ENCODE measurements at regions not wholly inside any gene's neighbourhood (a gene's known extent, or its start where the extent isn't known, plus 50 kb on each side); places are given as distances from the start of the nearest gene placed in this dataset.

DNA sequence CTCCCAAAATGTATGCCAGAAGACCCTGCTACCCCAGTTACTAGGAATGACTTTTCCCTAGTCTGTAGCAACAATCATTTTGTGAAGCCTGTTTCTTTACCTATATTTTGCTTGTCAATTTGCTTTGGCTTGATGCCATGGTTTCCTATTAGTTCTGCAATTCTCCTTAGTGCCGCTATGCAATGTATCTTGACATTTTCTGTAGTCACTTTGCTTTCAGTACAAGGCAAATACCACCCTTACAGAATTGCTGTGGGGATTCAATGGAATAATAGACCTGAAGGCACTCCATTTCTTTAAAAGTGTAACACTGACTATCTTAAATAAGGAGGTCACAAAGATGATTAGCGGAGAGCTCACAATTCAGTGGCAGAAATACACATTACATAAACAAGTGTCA is 291.1 kb downstream of the NR2F1-AS1 start:
- intact Hi-C loops (cut with micrococcal nuclease; ENCODE audit: unreplicated experiment) = no loop called here
- H3K4me1 ChIP-seq (ENCODE audit: control insufficient read depth, insufficient read depth, low read length) = no peaks in the 10 kb centered on the region
- BruUV-seq (replicated peaks) = no TSS peak
- TF ChIP-seq NR2C1 (IDR thresholded peaks at IDR 0.05) (no peak), RB1 (IDR thresholded peaks at IDR 0.05; ENCODE audit: borderline replicate concordance) (no peak), BMI1 (IDR thresholded peaks at IDR 0.05; ENCODE audit: borderline replicate concordance) (no peak), USF2 (IDR thresholded peaks at IDR 0.05; ENCODE audit: borderline replicate concordance, low read depth, low read length) (no peak), KLF5 (IDR thresholded peaks at IDR 0.05; ENCODE audit: partially characterized antibody) (no peak), PAX8 (IDR thresholded peaks at IDR 0.05) (no peak), NFIC (IDR thresholded peaks at IDR 0.05; ENCODE audit: low read depth, low read length) (no peak), CHD4 (IDR thresholded peaks at IDR 0.05) (no peak), EED (IDR thresholded peaks at IDR 0.05; ENCODE audit: low read depth) (no peak), EP300 (IDR thresholded peaks at IDR 0.05; ENCODE audit: borderline replicate concordance in 1 of 2, control insufficient read depth in 1 of 2, low read depth in 2 of 2, low read length in 2 of 2) (no peak), SMAD5 (IDR thresholded peaks at IDR 0.05; ENCODE audit: low read depth) (no peak), JUND (IDR thresholded peaks at IDR 0.05; ENCODE audit: low read depth, low read length) (no peak), ZNF622 (IDR thresholded peaks at IDR 0.05) (no peak), SMAD1 (IDR thresholded peaks at IDR 0.05; ENCODE audit: low read depth, partially characterized antibody) (no peak), KDM1A (IDR thresholded peaks at IDR 0.05; ENCODE audit: borderline replicate concordance) (no peak)
- TF ChIP-seq, protein P1, sequence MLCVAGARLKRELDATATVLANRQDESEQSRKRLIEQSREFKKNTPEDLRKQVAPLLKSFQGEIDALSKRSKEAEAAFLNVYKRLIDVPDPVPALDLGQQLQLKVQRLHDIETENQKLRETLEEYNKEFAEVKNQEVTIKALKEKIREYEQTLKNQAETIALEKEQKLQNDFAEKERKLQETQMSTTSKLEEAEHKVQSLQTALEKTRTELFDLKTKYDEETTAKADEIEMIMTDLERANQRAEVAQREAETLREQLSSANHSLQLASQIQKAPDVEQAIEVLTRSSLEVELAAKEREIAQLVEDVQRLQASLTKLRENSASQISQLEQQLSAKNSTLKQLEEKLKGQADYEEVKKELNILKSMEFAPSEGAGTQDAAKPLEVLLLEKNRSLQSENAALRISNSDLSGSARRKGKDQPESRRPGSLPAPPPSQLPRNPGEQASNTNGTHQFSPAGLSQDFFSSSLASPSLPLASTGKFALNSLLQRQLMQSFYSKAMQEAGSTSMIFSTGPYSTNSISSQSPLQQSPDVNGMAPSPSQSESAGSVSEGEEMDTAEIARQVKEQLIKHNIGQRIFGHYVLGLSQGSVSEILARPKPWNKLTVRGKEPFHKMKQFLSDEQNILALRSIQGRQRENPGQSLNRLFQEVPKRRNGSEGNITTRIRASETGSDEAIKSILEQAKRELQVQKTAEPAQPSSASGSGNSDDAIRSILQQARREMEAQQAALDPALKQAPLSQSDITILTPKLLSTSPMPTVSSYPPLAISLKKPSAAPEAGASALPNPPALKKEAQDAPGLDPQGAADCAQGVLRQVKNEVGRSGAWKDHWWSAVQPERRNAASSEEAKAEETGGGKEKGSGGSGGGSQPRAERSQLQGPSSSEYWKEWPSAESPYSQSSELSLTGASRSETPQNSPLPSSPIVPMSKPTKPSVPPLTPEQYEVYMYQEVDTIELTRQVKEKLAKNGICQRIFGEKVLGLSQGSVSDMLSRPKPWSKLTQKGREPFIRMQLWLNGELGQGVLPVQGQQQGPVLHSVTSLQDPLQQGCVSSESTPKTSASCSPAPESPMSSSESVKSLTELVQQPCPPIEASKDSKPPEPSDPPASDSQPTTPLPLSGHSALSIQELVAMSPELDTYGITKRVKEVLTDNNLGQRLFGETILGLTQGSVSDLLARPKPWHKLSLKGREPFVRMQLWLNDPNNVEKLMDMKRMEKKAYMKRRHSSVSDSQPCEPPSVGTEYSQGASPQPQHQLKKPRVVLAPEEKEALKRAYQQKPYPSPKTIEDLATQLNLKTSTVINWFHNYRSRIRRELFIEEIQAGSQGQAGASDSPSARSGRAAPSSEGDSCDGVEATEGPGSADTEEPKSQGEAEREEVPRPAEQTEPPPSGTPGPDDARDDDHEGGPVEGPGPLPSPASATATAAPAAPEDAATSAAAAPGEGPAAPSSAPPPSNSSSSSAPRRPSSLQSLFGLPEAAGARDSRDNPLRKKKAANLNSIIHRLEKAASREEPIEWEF (IDR thresholded peaks at IDR 0.05; ENCODE audit: insufficient replicate concordance, low read depth, low read length) = no peak
- TF ChIP-seq, protein P2, sequence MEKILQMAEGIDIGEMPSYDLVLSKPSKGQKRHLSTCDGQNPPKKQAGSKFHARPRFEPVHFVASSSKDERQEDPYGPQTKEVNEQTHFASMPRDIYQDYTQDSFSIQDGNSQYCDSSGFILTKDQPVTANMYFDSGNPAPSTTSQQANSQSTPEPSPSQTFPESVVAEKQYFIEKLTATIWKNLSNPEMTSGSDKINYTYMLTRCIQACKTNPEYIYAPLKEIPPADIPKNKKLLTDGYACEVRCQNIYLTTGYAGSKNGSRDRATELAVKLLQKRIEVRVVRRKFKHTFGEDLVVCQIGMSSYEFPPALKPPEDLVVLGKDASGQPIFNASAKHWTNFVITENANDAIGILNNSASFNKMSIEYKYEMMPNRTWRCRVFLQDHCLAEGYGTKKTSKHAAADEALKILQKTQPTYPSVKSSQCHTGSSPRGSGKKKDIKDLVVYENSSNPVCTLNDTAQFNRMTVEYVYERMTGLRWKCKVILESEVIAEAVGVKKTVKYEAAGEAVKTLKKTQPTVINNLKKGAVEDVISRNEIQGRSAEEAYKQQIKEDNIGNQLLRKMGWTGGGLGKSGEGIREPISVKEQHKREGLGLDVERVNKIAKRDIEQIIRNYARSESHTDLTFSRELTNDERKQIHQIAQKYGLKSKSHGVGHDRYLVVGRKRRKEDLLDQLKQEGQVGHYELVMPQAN (conservative IDR thresholded peaks at IDR 0.05) = no peak

More for the DNA sequence above, 291.1 kb downstream of the NR2F1-AS1 start:
- in situ Hi-C loops (cut with MboI) = no loop called here
- RAD21 ChIA-PET (ENCODE audit: unreplicated experiment) = no interaction called here
- Histone ChIP-seq H3K4me2 (ENCODE audit: control insufficient read depth, insufficient read depth) (no peak overlapping the region), H3K79me2 (ENCODE audit: control insufficient read depth, insufficient read depth, low read length) (no peaks in the 10 kb centered on the region), H3K27me3 (replicated peaks in 1 of 2; ENCODE audit: control insufficient read depth in 2 of 2, insufficient read depth in 2 of 2, low read length in 1 of 2) (no peaks in the 10 kb centered on the region), H2AFZ (ENCODE audit: control insufficient read depth, low read depth, low read length) (no peak overlapping the region), H3K9ac (ENCODE audit: control insufficient read depth, insufficient read depth, low read length) (no peak overlapping the region), H3K36me3 (ENCODE audit: control insufficient read depth in 2 of 2, insufficient read depth in 2 of 2, low read length in 1 of 2) (no peaks in the 10 kb centered on the region), H3K9me3 (replicated peaks; ENCODE audit: control insufficient read depth, insufficient read depth, low read length) (no peaks in the 10 kb centered on the region; the same call in 2 of the 3 replicates), H3K27ac (ENCODE audit: control insufficient read depth, insufficient read depth) (no peak overlapping the region), H4K20me1 (ENCODE audit: control insufficient read depth, insufficient read depth) (no peaks in the 10 kb centered on the region), H3K4me3 (no peak overlapping the region)
- ATAC-seq = no peak
- CTCF ChIA-PET = no interaction called here
- 78% methylated on average over 2 of the region's 2 CpGs for WGBS (ENCODE audit: insufficient coverage, insufficient replicate concordance, low lambda C conversion rate, missing lambda C conversion rate)
- SMC1A ChIA-PET (ENCODE audit: uncharacterized antibody, unreplicated experiment) = interaction anchor here (0.9 kb wide), 1 partner anchor 10 kb away, joined by 3 read pairs; no protein-coding TSS in a partner anchor
- FAIRE-seq = no peak
- POLR2A ChIA-PET = no interaction called here
- DNase-seq (ENCODE audit: low read depth, low spot score) = no peak

All from GM12878 (cell line).